ENCODE measurements at regions not wholly inside any gene's neighbourhood (a gene's known extent, or its start where the extent isn't known, plus 50 kb on each side); places are given as distances from the start of the nearest gene placed in this dataset.

- no peaks in the 10 kb centered on the region for H3K79me2 ChIP-seq
- H3K4me3 ChIP-seq (ENCODE audit: low read depth, low read length): no peak overlapping the region
- H3K27me3 ChIP-seq (ENCODE audit: control insufficient read depth, insufficient read depth, low read length): no peaks in the 10 kb centered on the region
- H3K27ac ChIP-seq: no peak overlapping the region
- TF ChIP-seq, protein P1, sequence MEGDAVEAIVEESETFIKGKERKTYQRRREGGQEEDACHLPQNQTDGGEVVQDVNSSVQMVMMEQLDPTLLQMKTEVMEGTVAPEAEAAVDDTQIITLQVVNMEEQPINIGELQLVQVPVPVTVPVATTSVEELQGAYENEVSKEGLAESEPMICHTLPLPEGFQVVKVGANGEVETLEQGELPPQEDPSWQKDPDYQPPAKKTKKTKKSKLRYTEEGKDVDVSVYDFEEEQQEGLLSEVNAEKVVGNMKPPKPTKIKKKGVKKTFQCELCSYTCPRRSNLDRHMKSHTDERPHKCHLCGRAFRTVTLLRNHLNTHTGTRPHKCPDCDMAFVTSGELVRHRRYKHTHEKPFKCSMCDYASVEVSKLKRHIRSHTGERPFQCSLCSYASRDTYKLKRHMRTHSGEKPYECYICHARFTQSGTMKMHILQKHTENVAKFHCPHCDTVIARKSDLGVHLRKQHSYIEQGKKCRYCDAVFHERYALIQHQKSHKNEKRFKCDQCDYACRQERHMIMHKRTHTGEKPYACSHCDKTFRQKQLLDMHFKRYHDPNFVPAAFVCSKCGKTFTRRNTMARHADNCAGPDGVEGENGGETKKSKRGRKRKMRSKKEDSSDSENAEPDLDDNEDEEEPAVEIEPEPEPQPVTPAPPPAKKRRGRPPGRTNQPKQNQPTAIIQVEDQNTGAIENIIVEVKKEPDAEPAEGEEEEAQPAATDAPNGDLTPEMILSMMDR (IDR thresholded peaks at IDR 0.05): no peak
- H3K9me3 ChIP-seq (ENCODE audit: control insufficient read depth, low read length): no peaks in the 10 kb centered on the region
- H3K4me2 ChIP-seq (ENCODE audit: low read length): no peak overlapping the region
- no peak overlapping the region for H2AFZ ChIP-seq
- H3K9ac ChIP-seq: no peak overlapping the region
- no peaks in the 10 kb centered on the region for H3K4me1 ChIP-seq
- H3K36me3 ChIP-seq (ENCODE audit: control insufficient read depth, insufficient read depth, low read length): no peaks in the 10 kb centered on the region
These were observed 147.9 kb upstream of the CTSO start for GRCh38 chr4:156101571-156101970.

- Histone ChIP-seq H3K9me3 (ENCODE audit: control insufficient read depth, low read length) (no peaks in the 10 kb centered on the region), H3K27me3 (ENCODE audit: control insufficient read depth, insufficient read depth, low read length) (no peaks in the 10 kb centered on the region), H3K36me3 (ENCODE audit: control insufficient read depth, insufficient read depth, low read length) (no peaks in the 10 kb centered on the region), H2AFZ (no peak overlapping the region), H3K27ac (no peak overlapping the region), H3K4me3 (ENCODE audit: low read depth, low read length) (no peak overlapping the region), H3K4me1 (no peaks in the 10 kb centered on the region), H3K79me2 (no peaks in the 10 kb centered on the region), H3K4me2 (ENCODE audit: low read length) (no peak overlapping the region), H3K9ac (no peak overlapping the region)
- TF ChIP-seq, protein P1 (IDR thresholded peaks at IDR 0.05): no peak
These were observed 147.0 kb upstream of the CTSO start for GRCh38 chr4:156100651-156101050.

- no peak overlapping the region for H3K9ac ChIP-seq
- no peaks in the 10 kb centered on the region for H3K79me2 ChIP-seq
- no peak overlapping the region for H3K4me2 ChIP-seq (ENCODE audit: low read length)
- H3K27ac ChIP-seq: no peak overlapping the region
- no peak overlapping the region for H3K4me3 ChIP-seq (ENCODE audit: low read depth, low read length)
- H2AFZ ChIP-seq: no peak overlapping the region
- no peaks in the 10 kb centered on the region for H3K36me3 ChIP-seq (ENCODE audit: control insufficient read depth, insufficient read depth, low read length)
- H3K9me3 ChIP-seq (ENCODE audit: control insufficient read depth, low read length): no peaks in the 10 kb centered on the region
- H3K27me3 ChIP-seq (ENCODE audit: control insufficient read depth, insufficient read depth, low read length): no peaks in the 10 kb centered on the region
- TF ChIP-seq, protein P1 (IDR thresholded peaks at IDR 0.05): no peak
- no peaks in the 10 kb centered on the region for H3K4me1 ChIP-seq
These were observed 145.1 kb upstream of the CTSO start for GRCh38 chr4:156098805-156099204.

DNA sequence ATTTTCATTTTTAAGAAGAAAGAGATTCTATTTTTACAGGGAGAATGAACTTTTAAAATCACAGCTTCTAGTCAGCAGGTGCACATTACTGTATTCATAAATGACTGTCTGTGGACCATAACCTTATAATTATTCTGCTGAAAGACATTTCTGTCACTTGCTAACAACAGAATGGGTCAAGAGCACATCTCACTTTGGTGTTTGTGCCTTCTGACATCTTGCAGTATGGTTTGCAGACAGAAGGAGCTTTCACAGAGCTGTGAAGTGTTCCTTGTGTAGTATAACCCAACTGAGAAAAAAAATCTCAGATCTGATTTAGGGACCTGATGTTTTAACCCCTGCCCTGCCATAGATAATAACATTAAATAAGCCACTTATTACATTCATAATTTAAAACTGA is 131.4 kb upstream of the CTSO start:
- H3K27me3 ChIP-seq (ENCODE audit: control insufficient read depth, insufficient read depth, low read length): no peaks in the 10 kb centered on the region
- TF ChIP-seq, protein P1 (IDR thresholded peaks at IDR 0.05): no peak

GRCh38 chr4:156084373-156084772 is 130.7 kb upstream of the CTSO start:
- H3K27me3 ChIP-seq (ENCODE audit: control insufficient read depth, insufficient read depth, low read length): no peaks in the 10 kb centered on the region

More for the DNA sequence above, 131.4 kb upstream of the CTSO start:
- Histone ChIP-seq H3K9me3 (ENCODE audit: control insufficient read depth, low read length) (no peaks in the 10 kb centered on the region), H3K4me2 (ENCODE audit: low read length) (no peak overlapping the region), H3K4me3 (ENCODE audit: low read depth, low read length) (no peak overlapping the region), H3K4me1 (no peaks in the 10 kb centered on the region), H3K27ac (no peak overlapping the region), H2AFZ (no peak overlapping the region), H3K9ac (no peak overlapping the region), H3K79me2 (no peaks in the 10 kb centered on the region), H3K36me3 (ENCODE audit: control insufficient read depth, insufficient read depth, low read length) (no peaks in the 10 kb centered on the region)

More at GRCh38 chr4:156084373-156084772, 130.7 kb upstream of the CTSO start:
- Histone ChIP-seq H3K9ac (no peak overlapping the region), H3K4me1 (no peaks in the 10 kb centered on the region), H3K4me3 (ENCODE audit: low read depth, low read length) (no peak overlapping the region), H2AFZ (no peak overlapping the region), H3K4me2 (ENCODE audit: low read length) (no peak overlapping the region), H3K79me2 (no peaks in the 10 kb centered on the region), H3K9me3 (ENCODE audit: control insufficient read depth, low read length) (no peaks in the 10 kb centered on the region), H3K27ac (no peak overlapping the region), H3K36me3 (ENCODE audit: control insufficient read depth, insufficient read depth, low read length) (no peaks in the 10 kb centered on the region)
- TF ChIP-seq, protein P1 (IDR thresholded peaks at IDR 0.05): no peak

All from parathyroid adenoma (tissue), 2 donors.